Activated CD8-positive, alpha-beta memory T cell treated with anti-CD3 and anti-CD28 coated beads, Interleukin-2, amount 50 U/mL, for 1 hour (primary cell): ENCODE measurements at regions not wholly inside any gene's neighbourhood (a gene's known extent, or its start where the extent isn't known, plus 50 kb on each side); places are given as distances from the start of the nearest gene placed in this dataset.

Experiments used
- DNase-seq: peaks from one replicate; pipeline ENCODE4 v3.0.0-alpha.2; 2020; ENCODE audit errors: extremely low read depth

DNA sequence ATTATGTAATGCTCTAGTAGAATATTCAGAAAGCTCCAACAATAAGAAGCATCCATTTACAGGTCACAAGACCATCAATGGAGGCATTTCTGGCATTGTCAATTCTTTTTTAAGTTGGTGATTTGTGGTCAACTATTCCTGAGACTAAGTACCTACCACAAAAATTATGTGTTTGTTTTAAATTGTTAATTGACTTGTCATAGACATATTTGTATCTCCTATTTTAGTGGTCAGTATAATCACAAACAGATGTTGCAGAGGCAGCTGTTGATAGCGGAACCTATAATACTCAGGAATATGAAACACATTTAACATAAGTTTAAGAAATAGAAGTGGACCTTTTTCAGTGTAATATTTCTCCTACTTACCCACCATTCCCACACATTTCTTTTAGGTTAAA, 430.1 kb downstream of the CCDC85A start:
- no peak for DNase-seq

- no peak for DNase-seq
These were observed 432.0 kb downstream of the CCDC85A start for GRCh38 chr2:56615760-56616159.

- no peak for DNase-seq
These were observed 440.4 kb downstream of the CCDC85A start for GRCh38 chr2:56624181-56624580.

DNA sequence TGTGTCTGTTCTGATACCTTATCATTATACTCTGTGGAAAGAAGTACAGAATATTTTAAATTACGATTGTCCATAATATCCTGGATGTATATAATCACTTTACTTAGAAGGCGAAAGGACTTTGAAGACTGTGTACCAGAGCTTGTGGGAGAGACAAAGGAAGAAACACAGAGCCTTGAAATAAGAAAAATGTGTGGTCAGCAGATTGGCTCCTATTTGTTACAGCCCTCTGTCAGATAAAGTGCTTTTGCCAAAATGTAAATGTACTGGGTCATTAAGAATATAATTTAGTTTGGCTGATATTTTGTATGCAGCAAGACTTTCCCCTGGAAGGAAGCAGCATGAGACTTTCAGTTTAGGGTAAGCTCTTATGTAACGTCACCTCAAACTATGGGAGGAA, 443.1 kb downstream of the CCDC85A start:
- DNase-seq, result no peak

DNA sequence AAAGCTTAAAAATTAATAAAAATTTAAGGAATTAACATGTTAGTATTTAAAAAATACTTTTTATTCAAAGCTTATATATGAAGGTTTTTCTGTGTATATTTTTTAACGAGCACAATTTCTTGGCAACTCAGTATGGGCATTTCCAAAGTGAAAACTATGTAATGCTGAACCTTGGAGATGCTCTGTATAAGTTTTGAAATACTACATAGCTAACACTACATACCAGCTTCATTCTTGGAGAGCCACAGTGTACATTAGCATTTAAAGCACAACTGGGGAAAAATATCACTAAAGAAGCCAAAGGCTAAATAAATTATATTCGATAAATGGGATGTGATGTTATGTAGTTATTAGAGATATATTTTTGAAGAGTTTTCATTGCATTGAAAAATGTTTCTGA, 446.5 kb downstream of the CCDC85A start:
- no peak for DNase-seq

DNA sequence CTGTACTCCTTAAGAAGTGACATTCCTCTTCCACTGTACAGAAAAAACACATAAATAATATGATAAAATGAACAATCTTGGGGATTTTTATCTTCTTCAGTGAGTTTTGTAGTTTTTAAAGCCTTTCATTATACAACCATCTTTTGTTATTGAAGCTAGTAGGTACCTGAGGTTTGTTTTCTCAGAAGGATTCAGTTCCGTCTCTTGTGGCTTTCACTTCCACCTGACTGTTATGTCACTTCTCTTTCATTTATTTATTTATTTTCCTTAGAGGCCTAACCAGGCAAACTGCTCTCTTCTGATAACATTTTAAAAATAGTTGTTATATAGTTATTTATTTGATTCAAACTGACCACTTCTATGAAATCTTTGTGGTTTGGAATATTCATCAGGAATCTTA, 464.2 kb downstream of the CCDC85A start:
- no peak for DNase-seq

DNA sequence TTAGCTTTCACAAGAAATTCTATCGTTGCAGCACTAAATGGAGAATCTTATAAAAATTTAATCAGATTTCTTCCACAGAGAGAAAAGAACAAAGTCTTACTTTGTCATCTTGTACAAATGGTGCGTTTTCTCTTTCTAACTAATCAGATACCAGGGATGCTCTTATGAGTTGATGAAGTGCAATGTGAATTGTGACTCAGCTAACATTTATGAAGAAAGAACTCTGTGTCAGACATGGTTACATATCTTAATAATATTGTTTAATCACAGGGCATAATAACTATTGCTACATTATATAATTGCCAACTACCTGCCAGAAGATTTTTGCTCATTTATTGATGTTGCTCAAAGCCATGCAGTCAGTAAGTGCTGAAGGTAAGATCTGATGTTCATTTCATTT, 465.0 kb downstream of the CCDC85A start:
- no peak for DNase-seq

- no peak for DNase-seq
These were observed 471.1 kb downstream of the CCDC85A start for GRCh38 chr2:56654936-56655335.

GRCh38 chr2:56656826-56657225, 473.0 kb downstream of the CCDC85A start:
- no peak for DNase-seq

DNA sequence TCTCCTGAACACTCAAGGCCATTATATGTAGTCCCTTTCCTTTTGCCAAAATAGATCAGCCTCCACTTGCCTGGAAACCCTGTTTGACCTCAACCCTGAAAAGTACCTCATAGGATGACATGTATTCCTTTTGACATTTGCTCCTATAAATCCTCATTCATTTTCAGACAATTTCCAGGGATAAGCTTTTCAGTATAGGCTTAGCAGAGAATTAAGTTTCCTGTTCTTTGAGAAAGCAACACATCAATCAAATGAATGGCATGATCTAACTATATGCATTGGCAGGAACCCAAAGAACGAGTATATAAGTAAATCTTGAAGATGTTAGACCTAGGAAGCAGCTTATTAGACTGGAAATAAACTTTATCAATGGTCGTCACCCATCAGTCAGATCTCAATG, 483.0 kb downstream of the CCDC85A start:
- DNase-seq, result no peak

DNA sequence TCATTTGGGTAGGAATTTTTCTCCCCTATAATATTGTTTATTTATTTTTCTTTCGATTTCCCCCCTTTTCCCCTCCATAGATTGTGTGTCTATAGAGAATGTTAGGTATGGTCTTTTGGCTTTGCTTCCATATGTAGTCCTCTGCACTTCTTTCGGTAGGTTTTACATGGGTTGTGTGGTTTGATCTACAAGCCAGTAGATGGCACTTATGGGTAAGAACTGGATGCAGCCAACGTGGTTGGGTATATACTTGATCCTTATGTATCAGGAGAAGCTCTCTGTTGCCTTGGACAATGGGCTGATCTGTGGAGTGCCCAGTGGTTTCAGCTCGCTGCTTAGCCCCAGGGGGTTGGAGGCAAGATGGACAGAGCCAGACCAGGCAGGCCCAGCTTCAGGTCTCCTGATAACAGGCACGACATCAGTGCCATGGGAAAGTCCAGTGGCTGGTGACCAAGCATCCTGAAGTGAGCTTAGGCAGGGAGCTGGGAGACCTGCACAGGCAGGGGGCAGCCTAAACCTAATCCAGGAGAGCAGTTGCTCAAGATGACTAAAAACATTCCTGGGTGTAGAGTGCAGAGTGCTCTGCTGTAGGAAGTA, 488.3 kb downstream of the CCDC85A start:
- no peak for DNase-seq

GRCh38 chr2:56674084-56674483, 490.3 kb downstream of the CCDC85A start:
- DNase-seq, result no peak

DNA sequence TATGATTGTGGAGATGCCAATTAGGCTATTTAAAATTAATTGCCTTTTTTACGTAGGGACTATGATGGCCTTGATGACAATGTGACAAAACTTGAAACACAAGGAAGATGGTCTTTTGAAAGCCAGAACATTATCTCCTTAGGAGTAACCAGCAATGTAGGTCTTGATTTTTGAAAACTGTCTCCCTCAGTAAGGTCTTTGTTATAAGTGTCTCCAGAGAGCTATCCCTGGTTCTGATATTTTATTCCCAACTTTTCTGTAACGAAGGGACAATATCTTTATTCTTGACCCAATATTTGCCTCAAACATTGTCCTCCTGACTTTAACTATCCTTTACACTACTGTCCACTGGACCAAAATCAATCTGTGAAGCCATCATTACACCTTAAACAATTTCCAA, 493.2 kb downstream of the CCDC85A start:
- DNase-seq, result no peak

DNA sequence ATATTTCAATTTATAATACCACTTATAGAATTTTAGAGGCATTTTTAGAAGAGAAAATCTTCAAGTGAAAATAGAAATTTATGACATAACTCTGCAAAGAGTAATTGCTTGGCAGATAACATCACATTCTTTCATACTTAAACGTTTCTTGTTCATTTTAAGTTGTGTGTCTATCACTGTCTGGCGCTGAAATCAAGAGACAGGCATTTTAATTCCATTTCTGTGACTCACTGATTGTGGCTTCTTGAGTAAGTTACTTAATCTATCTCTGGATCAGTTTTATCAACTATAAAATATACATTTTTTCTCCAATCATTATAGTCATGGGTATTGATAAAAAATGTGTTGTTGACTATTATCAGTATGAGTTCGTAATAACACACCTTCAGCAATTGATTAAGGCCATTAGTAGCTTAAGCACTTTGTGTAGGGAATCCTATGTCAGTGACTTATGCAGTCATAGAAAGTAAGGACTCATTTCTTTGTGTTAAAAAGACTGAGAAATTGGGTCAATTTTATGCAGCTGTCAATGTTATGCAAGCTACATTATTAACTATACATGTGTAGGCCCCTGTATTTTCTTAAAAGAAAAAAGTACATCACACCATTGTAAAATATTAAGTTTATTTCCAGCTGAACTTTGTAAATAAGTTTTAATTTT, 497.3 kb downstream of the CCDC85A start:
- no peak for DNase-seq

GRCh38 chr2:56681659-56682396, 498.0 kb downstream of the CCDC85A start:
- DNase-seq, result no peak

DNA sequence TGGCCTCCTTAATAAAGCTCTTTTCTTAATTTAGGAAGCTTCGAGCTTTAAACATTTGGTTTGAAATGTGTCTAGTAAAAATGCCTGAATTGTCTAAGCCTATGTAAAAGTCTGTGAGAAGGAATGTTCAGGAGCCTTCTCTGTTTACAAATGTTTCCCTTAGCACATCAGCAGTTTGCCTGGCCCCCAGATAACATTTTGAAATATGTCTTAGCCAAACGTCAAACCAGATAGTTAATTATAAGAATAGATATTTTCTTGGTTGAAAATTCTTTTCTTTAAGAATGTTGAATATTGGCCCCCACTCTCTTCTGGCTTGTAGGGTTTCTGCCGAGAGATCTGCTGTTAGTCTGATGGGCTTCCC, 498.6 kb downstream of the CCDC85A start:
- DNase-seq, result no peak

- DNase-seq, result no peak
These were observed 500.5 kb downstream of the CCDC85A start for GRCh38 chr2:56684327-56684726.

GRCh38 chr2:56685205-56685604, 501.4 kb downstream of the CCDC85A start:
- no peak for DNase-seq

GRCh38 chr2:56687169-56687568, 503.4 kb downstream of the CCDC85A start:
- no peak for DNase-seq

- DNase-seq, result no peak
These were observed 504.9 kb downstream of the CCDC85A start for GRCh38 chr2:56688661-56689060.

GRCh38 chr2:56693501-56693900, 509.7 kb downstream of the CCDC85A start:
- DNase-seq, result no peak

GRCh38 chr2:56703001-56703400, 519.2 kb downstream of the CCDC85A start:
- DNase-seq, result no peak

GRCh38 chr2:56705713-56706112, 521.9 kb downstream of the CCDC85A start:
- DNase-seq, result no peak
